GM18499 (cell line): ENCODE measurements at regions not wholly inside any gene's neighbourhood (a gene's known extent, or its start where the extent isn't known, plus 50 kb on each side); places are given as distances from the start of the nearest gene placed in this dataset.
"Not testable (repeated sequence)": the region's sequence is repeated elsewhere in the genome, so short reads cannot be mapped to it uniquely, and the experiment has no call there.

Experiments
- ATAC-seq: cut with Tn5 transposase; IDR thresholded peaks from one replicate; pipeline ENCODE4 v1.9.1; 2021; ENCODE audit warnings: moderate number of reproducible peaks; ENCODE audit not compliant: insufficient read depth, unreplicated experiment

- no peak for ATAC-seq
These were observed 293.2 kb downstream of the PPP1R3A start for GRCh38 chr7:113625494-113626102.

- no peak for ATAC-seq
These were observed 296.0 kb downstream of the PPP1R3A start for GRCh38 chr7:113622796-113623195.

GRCh38 chr7:113610572-113610971 is 308.2 kb downstream of the PPP1R3A start:
- ATAC-seq, result no peak

DNA sequence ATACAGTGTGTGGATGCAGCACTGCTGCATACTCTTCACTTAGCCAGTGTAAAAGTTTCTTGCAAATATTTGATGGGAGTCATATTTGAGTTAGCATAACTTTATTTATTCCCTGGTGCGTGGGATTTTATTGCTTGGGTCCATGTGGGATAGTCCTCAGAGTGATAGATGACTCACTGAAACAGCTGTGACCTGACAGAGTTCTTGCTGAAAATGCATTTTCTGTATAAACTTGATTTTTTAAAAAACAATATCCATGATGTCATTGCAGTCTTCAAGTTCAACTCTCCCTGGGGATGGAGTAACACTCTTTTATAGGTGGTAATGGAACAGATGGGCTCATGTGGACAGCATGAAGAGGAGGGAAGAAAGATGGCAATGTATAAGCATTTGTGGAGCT is 310.0 kb downstream of the PPP1R3A start:
- ATAC-seq, result no peak

- no peak for ATAC-seq
These were observed 312.5 kb downstream of the PPP1R3A start for GRCh38 chr7:113606325-113606724.

- not testable (repeated sequence) for ATAC-seq
These were observed 318.4 kb downstream of the PPP1R3A start for GRCh38 chr7:113600428-113600827.

DNA sequence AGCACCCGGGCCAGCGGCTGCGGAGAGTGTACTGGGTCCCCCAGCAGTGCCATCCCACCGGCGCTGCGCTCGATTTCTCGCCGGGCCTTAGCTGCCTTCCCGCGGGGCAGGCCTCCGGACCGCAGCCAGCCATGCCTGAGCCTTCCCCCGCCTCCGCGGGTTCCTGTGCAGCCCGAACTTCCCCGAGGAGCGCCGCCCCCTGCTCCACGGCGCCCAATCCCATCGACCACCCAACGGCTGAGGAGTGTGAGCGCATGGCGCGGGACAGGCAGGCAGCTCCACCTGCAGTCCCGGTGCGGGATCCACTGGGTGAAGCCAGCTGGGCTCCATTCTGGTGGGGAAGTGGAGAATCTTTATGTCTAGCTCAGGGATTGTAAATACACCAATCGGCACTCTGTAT is 325.4 kb downstream of the PPP1R3A start:
- ATAC-seq, result not testable (repeated sequence)

DNA sequence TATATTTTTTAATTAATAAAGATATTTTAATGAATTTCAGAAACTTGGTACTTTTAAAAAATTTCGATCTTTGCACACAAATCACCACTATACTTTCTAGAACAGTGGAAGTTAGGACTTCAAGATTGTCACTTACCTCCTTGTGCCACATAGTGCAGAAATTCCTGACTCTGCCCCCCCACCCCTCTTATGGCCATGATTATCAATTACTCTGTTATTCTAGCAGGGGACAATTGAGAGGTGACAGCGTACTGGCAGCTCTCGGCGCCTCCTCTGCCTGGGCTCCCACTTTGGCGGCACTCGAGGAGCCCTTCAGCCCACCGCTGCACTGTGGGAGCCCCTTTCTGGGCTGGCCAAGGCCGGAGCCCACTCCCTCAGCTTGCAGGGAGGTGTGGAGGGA is 325.9 kb downstream of the PPP1R3A start:
- ATAC-seq, result not testable (repeated sequence)

DNA sequence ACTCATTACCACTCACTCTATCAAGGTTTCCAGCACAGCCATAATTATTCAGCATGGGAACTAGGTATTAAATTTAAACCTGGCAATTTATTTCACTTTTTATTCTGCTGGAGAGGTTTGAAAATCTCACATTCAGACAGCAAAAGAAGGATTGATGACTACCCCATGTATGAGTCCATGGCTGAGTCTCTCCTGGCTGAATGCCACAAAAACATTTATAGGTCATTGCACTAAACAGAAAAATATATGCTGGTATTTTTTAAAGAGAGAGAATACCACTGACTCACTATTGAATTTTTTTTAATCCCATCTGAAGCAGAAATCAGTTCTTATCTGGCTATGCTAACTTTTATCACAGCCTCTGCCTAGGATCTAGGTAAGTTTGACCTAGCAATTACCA is 336.3 kb downstream of the PPP1R3A start:
- ATAC-seq, result no peak

DNA sequence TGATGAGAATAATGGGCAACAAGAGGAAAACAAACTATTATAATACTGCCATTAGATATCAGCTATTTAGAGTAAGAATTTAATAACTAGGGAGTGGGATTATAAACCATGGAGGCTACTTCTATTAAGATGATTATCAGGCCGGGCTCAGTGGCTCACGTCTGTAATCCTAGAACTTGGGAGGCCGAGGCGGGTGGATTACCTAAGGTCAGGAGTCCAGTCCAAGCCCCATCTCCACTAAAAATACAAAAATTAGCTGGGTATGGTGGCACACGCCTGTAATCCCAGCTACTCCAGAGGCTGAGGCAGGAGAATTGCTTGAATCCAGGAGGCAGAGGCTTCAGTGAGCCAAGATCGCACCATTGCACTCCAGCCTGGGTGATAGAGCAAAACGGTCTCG is 355.6 kb downstream of the PPP1R3A start:
- not testable (repeated sequence) for ATAC-seq

- no peak for ATAC-seq
These were observed 356.0 kb downstream of the PPP1R3A start for GRCh38 chr7:113562801-113563200.

GRCh38 chr7:113562242-113562641 is 356.6 kb downstream of the PPP1R3A start:
- no peak for ATAC-seq

DNA sequence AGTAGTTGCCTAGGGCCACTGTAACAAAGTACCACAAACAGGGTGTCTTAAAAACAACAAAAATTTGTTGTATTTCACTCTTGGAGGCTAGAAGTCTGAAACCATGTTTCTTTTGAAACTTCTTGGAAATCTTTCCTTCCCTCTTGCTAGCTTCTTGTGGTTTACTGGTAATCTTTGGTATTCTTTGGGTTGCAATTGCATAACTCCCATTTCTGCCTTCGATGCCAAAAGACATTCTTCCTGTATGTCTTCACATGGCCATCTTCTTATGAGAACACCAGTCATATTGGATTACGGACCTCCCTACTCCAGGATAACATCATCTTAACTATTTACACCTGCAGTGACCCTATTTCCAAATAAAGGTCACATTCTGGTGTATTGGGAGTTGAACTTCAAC is 357.4 kb downstream of the PPP1R3A start:
- no peak for ATAC-seq

DNA sequence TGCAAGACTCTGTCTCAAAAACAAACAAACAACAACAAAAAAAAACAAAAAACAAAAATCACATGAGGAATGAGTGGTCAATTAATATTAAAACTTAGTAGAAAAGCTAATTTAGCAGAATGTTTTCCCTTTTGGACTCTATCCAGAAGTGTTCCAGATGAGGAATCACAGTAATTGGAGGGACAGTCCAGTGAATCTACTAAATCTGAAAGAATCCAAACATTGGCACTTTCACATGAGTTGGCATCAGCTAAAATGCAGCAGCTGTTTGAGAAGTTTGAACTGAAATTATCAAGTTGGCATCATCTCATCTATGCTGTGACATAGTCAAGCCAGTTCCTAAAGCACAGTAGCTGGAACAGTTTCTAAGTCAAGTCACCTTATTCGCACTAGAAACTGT is 367.8 kb downstream of the PPP1R3A start:
- ATAC-seq, result no peak

- peak; percentile 22 for ATAC-seq
These were observed 370.2 kb downstream of the PPP1R3A start for GRCh38 chr7:113548561-113548960.

DNA sequence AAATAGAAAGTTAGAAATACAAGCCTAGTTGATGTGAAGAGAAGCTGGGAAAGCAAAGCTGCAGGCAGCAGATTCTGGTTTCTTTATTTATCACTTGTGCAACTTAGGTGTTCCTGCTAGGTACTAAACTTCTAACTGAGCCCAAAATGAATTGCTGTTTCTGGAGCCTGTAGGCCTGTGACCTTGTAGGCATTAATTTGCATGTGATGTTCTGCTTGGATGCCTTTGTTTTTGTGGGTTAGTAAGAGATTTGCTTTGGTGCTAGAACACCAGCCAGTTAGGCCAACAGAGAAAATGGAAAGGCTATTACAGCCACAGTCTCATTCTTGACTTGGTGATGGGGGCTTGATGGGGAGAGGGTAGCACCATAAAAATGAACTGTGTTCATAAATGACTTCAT is 370.7 kb downstream of the PPP1R3A start:
- ATAC-seq, result peak; percentile 66

DNA sequence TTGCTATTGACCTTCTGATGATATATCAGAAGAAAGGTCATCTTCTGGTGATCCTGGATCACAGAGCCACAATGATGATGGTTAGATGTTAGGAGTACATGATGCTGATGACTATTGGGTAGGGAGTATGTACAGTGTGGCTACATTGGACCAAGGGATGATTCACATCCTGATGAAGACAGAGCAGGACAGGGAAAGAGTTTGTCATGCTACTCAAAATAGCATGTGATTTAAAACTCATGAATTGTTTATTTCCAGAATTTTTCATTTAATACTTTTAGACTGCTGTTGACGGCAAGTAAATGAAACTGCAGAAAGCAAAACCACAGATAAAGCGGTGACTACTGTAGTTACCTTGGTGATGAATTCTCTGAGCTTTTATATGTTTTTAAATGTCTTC is 397.3 kb downstream of the PPP1R3A start:
- ATAC-seq, result no peak

- no peak for ATAC-seq
These were observed 399.3 kb downstream of the PPP1R3A start for GRCh38 chr7:113519472-113519871.

- ATAC-seq, result no peak
These were observed 386.3 kb upstream of the SMIM30 start for GRCh38 chr7:113504691-113505090.

DNA sequence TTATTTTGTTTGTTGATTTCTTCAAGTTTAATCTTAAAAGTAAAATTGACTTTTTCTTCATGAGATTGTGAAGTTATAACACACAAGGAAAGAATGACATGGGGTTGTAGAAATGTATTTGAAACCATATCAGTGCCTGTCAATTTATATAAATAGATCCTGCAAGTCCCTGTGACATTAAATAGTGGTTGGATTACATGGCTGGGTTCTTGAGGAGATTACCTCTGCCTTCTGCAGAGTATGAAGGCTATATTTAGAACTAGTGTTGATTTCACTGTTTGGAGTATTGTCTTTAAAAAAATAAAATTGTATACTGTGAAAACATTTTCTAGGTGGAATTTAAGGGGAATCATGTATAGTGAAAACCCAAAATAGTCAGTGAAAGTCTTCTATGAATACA is 385.8 kb upstream of the SMIM30 start:
- ATAC-seq, result no peak

- ATAC-seq, result not testable (repeated sequence)
These were observed 378.2 kb upstream of the SMIM30 start for GRCh38 chr7:113496586-113496985.

DNA sequence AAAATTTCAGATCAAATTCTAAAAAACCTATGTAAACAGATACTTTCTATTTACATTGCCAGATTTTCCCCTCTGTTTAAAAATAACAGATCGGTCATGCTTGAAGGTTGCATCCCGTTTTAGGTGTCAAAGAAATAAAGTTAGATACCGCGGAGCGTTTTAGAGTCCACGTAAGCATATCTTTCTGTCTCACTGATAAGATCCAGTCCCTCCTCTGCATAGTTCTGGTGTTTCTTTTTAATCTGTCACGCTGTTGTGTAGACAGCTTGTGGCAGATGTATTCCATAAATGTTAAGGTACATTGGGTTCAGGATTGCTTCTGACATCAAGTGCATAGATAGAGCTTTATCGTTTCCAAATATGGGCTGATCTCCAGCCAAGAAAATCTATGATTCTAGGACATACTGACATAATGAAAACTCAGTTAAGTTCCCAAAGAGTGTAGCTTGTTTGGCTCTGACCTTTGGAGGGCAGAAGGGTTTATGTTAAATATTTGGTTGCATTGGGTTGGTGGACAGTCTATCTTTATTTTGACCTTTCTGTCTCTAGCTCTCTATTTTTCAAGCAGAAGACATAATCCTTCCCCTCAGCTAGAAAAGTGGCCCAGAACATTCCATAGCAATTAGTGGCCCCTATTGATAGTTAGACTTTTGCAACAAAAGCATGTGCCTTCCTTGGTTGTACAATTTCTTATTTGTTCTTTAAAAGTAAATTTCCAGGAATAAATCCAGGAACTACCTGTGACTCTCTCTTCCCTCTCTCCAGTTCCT is 376.6 kb upstream of the SMIM30 start:
- ATAC-seq, result not testable (repeated sequence)
